ENCODE measurements at regions not wholly inside any gene's neighbourhood (a gene's known extent, or its start where the extent isn't known, plus 50 kb on each side); places are given as distances from the start of the nearest gene placed in this dataset.

GRCh38 chr4:177196615-177197014 is 113.1 kb upstream of the NEIL3 start:
- TF ChIP-seq CTCF (IDR thresholded peaks at IDR 0.05): no peak
- no peak for TF ChIP-seq POLR2A (IDR thresholded peaks at IDR 0.05)

Data from testis (tissue), 2 donors.